ENCODE measurements at regions not wholly inside any gene's neighbourhood (a gene's known extent, or its start where the extent isn't known, plus 50 kb on each side); places are given as distances from the start of the nearest gene placed in this dataset.

DNA sequence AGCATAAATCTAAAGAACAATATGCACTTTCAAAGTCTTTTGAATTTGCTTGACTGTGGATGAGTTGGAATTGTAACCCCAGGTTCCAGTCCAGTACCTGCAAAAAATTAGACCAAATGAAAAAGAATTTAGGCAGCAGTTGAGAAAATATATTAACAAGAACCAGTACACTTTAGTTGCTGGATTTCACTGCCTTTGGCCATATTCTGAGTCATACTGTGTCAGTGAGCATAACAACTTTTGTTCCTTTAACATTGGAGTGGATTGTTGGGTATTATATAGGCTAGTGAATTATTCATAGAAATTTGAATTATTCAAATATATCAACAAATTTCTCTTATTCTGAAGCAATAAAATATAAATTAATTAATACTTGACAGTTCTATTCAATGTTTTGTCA, 101.5 kb upstream of the SMAD1 start:
- H2AFZ ChIP-seq (ENCODE audit: control insufficient read depth, low read depth, low read length), result no peak overlapping the region
- no peak overlapping the region for H3K27ac ChIP-seq (ENCODE audit: control insufficient read depth, insufficient read depth)
- ChIA-PET RAD21 (ENCODE audit: unreplicated experiment) (no interaction called here), CTCF (no interaction called here), SMC1A (ENCODE audit: uncharacterized antibody, unreplicated experiment) (no interaction called here), POLR2A (no interaction called here)
- no peak overlapping the region for H3K9ac ChIP-seq (ENCODE audit: control insufficient read depth, insufficient read depth, low read length)
- no peak overlapping the region for H3K4me2 ChIP-seq (ENCODE audit: control insufficient read depth, insufficient read depth)
- H3K36me3 ChIP-seq (ENCODE audit: control insufficient read depth in 2 of 2, insufficient read depth in 2 of 2, low read length in 1 of 2), result no peaks in the 10 kb centered on the region
- DNase-seq (ENCODE audit: low read depth, low spot score), result no peak
- intact Hi-C loops (cut with micrococcal nuclease; ENCODE audit: unreplicated experiment), result no loop called here
- no peaks in the 10 kb centered on the region for H3K4me1 ChIP-seq (ENCODE audit: control insufficient read depth, insufficient read depth, low read length)
- no peaks in the 10 kb centered on the region for H3K9me3 ChIP-seq (replicated peaks; ENCODE audit: control insufficient read depth, insufficient read depth, low read length)
- no peak overlapping the region for H3K4me3 ChIP-seq
- FAIRE-seq, result no peak
- H3K27me3 ChIP-seq (replicated peaks in 1 of 2; ENCODE audit: control insufficient read depth in 2 of 2, insufficient read depth in 2 of 2, low read length in 1 of 2), result 0 out of 4 replicates have a peak, but pooled peaks cover 0 to 3% of the 10 kb centered on the region in 2 experiments
- in situ Hi-C loops (cut with MboI), result no loop called here
- TF ChIP-seq EZH2 (IDR thresholded peaks at IDR 0.05; ENCODE audit: borderline replicate concordance, control insufficient read depth, low read depth, low read length), result no peak
- no TSS peak for BruUV-seq (replicated peaks)
- H4K20me1 ChIP-seq (ENCODE audit: control insufficient read depth, insufficient read depth), result no peaks in the 10 kb centered on the region
- no peak for ATAC-seq
- no peaks in the 10 kb centered on the region for H3K79me2 ChIP-seq (ENCODE audit: control insufficient read depth, insufficient read depth, low read length)

DNA sequence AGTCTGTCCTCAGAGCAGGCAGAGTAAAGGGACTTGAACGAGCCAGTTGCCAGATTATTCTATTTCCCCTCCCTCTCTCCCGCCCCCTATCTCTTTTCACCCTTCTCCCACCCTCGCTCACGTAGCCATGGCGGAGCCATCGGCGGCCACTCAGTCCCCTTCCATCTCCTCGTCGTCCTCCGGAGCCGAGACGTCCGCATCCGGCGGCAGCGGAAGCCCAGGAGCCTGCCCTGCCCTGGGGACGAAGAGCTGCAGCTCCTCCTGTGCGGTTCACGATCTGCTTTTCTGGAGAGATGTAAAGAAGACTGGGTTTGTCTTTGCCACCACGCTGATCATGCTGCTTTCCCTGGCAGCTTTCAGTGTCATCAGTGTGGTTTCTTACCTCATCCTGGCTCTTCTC, 106.2 kb upstream of the SMAD1 start:
- Histone ChIP-seq H3K9me3 (replicated peaks; ENCODE audit: control insufficient read depth, insufficient read depth, low read length) (no peaks in the 10 kb centered on the region), H3K79me2 (ENCODE audit: control insufficient read depth, insufficient read depth, low read length) (no peaks in the 10 kb centered on the region), H3K9ac (ENCODE audit: control insufficient read depth, insufficient read depth, low read length) (no peak overlapping the region), H3K4me2 (ENCODE audit: control insufficient read depth, insufficient read depth) (no peak overlapping the region), H3K4me3 (no peak overlapping the region), H3K36me3 (ENCODE audit: control insufficient read depth in 2 of 2, insufficient read depth in 2 of 2, low read length in 1 of 2) (no peaks in the 10 kb centered on the region), H2AFZ (ENCODE audit: control insufficient read depth, low read depth, low read length) (no peak overlapping the region), H3K4me1 (ENCODE audit: control insufficient read depth, insufficient read depth, low read length) (no peaks in the 10 kb centered on the region), H3K27ac (ENCODE audit: control insufficient read depth, insufficient read depth) (no peak overlapping the region), H4K20me1 (ENCODE audit: control insufficient read depth, insufficient read depth) (no peaks in the 10 kb centered on the region), H3K27me3 (replicated peaks in 1 of 2; ENCODE audit: control insufficient read depth in 2 of 2, insufficient read depth in 2 of 2, low read length in 1 of 2) (no peaks in the 10 kb centered on the region)
- no peak for TF ChIP-seq TCF12 (IDR thresholded peaks at IDR 0.05; ENCODE audit: low read depth, low read length)
- TF ChIP-seq NFYA (IDR thresholded peaks at IDR 0.05; ENCODE audit: borderline replicate concordance, low read depth, low read length), result no peak
- TF ChIP-seq HDAC2 (IDR thresholded peaks at IDR 0.05), result no peak
- TF ChIP-seq, protein P1, sequence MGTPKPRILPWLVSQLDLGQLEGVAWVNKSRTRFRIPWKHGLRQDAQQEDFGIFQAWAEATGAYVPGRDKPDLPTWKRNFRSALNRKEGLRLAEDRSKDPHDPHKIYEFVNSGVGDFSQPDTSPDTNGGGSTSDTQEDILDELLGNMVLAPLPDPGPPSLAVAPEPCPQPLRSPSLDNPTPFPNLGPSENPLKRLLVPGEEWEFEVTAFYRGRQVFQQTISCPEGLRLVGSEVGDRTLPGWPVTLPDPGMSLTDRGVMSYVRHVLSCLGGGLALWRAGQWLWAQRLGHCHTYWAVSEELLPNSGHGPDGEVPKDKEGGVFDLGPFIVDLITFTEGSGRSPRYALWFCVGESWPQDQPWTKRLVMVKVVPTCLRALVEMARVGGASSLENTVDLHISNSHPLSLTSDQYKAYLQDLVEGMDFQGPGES (IDR thresholded peaks at IDR 0.05), result no peak
- no peak for TF ChIP-seq JUND (IDR thresholded peaks at IDR 0.05; ENCODE audit: low read depth, low read length)
- no peak for TF ChIP-seq CHD2 (IDR thresholded peaks at IDR 0.05; ENCODE audit: borderline replicate concordance, low read depth, low read length)
- TF ChIP-seq, protein P2, sequence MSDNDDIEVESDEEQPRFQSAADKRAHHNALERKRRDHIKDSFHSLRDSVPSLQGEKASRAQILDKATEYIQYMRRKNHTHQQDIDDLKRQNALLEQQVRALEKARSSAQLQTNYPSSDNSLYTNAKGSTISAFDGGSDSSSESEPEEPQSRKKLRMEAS (IDR thresholded peaks at IDR 0.05; ENCODE audit: low read depth, low read length), result no peak
- TF ChIP-seq NR2C1 (IDR thresholded peaks at IDR 0.05), result no peak
- no peak for TF ChIP-seq WRNIP1 (IDR thresholded peaks at IDR 0.05; ENCODE audit: borderline replicate concordance, low read depth, low read length)
- no peak for TF ChIP-seq RCOR1 (conservative IDR thresholded peaks at IDR 0.05; ENCODE audit: low read depth, low read length)
- TF ChIP-seq TBL1XR1 (IDR thresholded peaks at IDR 0.05; ENCODE audit: low read depth, low read length), result no peak
- TF ChIP-seq ZSCAN29 (IDR thresholded peaks at IDR 0.05), result no peak
- TF ChIP-seq, protein P3, sequence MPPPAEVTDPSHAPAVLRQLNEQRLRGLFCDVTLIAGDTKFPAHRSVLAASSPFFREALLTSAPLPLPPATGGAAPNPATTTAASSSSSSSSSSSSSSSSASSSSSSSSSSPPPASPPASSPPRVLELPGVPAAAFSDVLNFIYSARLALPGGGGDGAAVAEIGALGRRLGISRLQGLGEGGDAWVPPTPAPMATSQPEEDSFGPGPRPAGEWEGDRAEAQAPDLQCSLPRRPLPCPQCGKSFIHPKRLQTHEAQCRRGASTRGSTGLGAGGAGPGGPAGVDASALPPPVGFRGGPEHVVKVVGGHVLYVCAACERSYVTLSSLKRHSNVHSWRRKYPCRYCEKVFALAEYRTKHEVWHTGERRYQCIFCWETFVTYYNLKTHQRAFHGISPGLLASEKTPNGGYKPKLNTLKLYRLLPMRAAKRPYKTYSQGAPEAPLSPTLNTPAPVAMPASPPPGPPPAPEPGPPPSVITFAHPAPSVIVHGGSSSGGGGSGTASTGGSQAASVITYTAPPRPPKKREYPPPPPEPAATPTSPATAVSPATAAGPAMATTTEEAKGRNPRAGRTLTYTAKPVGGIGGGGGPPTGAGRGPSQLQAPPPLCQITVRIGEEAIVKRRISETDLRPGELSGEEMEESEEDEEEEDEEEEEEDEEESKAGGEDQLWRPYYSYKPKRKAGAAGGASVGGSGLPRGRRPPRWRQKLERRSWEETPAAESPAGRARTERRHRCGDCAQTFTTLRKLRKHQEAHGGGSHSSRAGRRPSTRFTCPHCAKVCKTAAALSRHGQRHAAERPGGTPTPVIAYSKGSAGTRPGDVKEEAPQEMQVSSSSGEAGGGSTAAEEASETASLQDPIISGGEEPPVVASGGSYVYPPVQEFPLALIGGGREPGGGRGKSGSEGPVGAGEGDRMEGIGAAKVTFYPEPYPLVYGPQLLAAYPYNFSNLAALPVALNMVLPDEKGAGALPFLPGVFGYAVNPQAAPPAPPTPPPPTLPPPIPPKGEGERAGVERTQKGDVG (CRISPR knock-in tag; IDR thresholded peaks at IDR 0.05), result no peak
- BruUV-seq (replicated peaks), result no TSS peak
- in situ Hi-C loops (cut with MboI), result no loop called here
- ATAC-seq (no peak), DNase-seq (ENCODE audit: low read depth, low spot score) (no peak), FAIRE-seq (no peak)
- SMC1A ChIA-PET (ENCODE audit: uncharacterized antibody, unreplicated experiment), result no interaction called here
- CTCF ChIA-PET, result no interaction called here
- POLR2A ChIA-PET, result no interaction called here
- intact Hi-C loops (cut with micrococcal nuclease; ENCODE audit: unreplicated experiment), result no loop called here
- 64% methylated on average over 20 of the region's 20 CpGs for WGBS (ENCODE audit: insufficient coverage, insufficient replicate concordance, low lambda C conversion rate, missing lambda C conversion rate)
- RAD21 ChIA-PET (ENCODE audit: unreplicated experiment), result no interaction called here

All from GM12878 (cell line).